Skeletal muscle tissue (tissue), 3 donors: ENCODE measurements at regions not wholly inside any gene's neighbourhood (a gene's known extent, or its start where the extent isn't known, plus 50 kb on each side); places are given as distances from the start of the nearest gene placed in this dataset.
"Not testable (repeated sequence)": the region's sequence is repeated elsewhere in the genome, so short reads cannot be mapped to it uniquely, and the experiment has no call there.

Experiments
- H3K27ac ChIP-seq: one replicate; pipeline ENCODE4 v1.7.0; 2013; ENCODE audit warnings: mild to moderate bottlenecking, low read depth, low read length, inconsistent platforms
- H3K27me3 ChIP-seq, 3 donors: one replicate each; pipeline ENCODE4 v1.7.0; 2013; ENCODE audit warnings: low read length in 3 of 3; ENCODE audit not compliant: control insufficient read depth in 3 of 3, insufficient read depth in 3 of 3
- H3K36me3 ChIP-seq, 3 donors: one replicate each; pipeline ENCODE4 v1.7.0; 2013; ENCODE audit warnings: low read length in 3 of 3; ENCODE audit not compliant: control insufficient read depth in 3 of 3, insufficient read depth in 3 of 3
- H3K4me1 ChIP-seq, 3 donors: one replicate each; pipeline ENCODE4 v1.7.0; 2013; ENCODE audit warnings: low read length in 3 of 3, mild to moderate bottlenecking in 3 of 3; ENCODE audit not compliant: control insufficient read depth in 3 of 3, insufficient read depth in 3 of 3
- H3K4me3 ChIP-seq, 3 donors: one replicate each; pipeline ENCODE4 v1.7.0; 2013; ENCODE audit warnings: low read length in 3 of 3
- H3K9ac ChIP-seq, 3 donors: one replicate each; pipeline ENCODE4 v1.7.0; 2013; ENCODE audit warnings: low read length in 3 of 3, mild to moderate bottlenecking in 3 of 3, moderate library complexity in 2 of 3, low read depth in 1 of 3
- H3K9me3 ChIP-seq, 3 donors: one replicate each; pipeline ENCODE4 v1.7.0; 2013; ENCODE audit warnings: low read length in 3 of 3; ENCODE audit not compliant: control insufficient read depth in 3 of 3
- donor health status: Osteomylitis.

GRCh38 chr2:87515226-87515625, 232.7 kb upstream of the PLGLB2 start:
- H3K36me3 ChIP-seq, H3K27me3 ChIP-seq, H3K27ac ChIP-seq, H3K4me3 ChIP-seq, H3K4me1 ChIP-seq, H3K9ac ChIP-seq, H3K9me3 ChIP-seq: not testable (repeated sequence)

GRCh38 chr2:87515875-87516274, 232.0 kb upstream of the PLGLB2 start:
- not testable (repeated sequence) for H3K27ac ChIP-seq, H3K4me1 ChIP-seq, H3K9ac ChIP-seq, H3K9me3 ChIP-seq, H3K36me3 ChIP-seq, H3K27me3 ChIP-seq, H3K4me3 ChIP-seq

GRCh38 chr2:87516369-87516967, 231.4 kb upstream of the PLGLB2 start:
- H3K9me3 ChIP-seq, result not testable (repeated sequence)

GRCh38 chr2:87517438-87517837, 230.4 kb upstream of the PLGLB2 start:
- not testable (repeated sequence) for H3K27ac ChIP-seq, H3K36me3 ChIP-seq, H3K9ac ChIP-seq, H3K27me3 ChIP-seq, H3K9me3 ChIP-seq, H3K4me3 ChIP-seq, H3K4me1 ChIP-seq

More at GRCh38 chr2:87516369-87516967, 231.4 kb upstream of the PLGLB2 start:
- not testable (repeated sequence) for H3K4me1 ChIP-seq, H3K27me3 ChIP-seq, H3K4me3 ChIP-seq, H3K36me3 ChIP-seq, H3K9ac ChIP-seq, H3K27ac ChIP-seq

GRCh38 chr2:87518066-87518465, 229.8 kb upstream of the PLGLB2 start:
- not testable (repeated sequence) for H3K27ac ChIP-seq, H3K27me3 ChIP-seq, H3K36me3 ChIP-seq, H3K4me3 ChIP-seq, H3K9ac ChIP-seq, H3K9me3 ChIP-seq, H3K4me1 ChIP-seq

GRCh38 chr2:87518547-87518946, 229.3 kb upstream of the PLGLB2 start:
- H3K4me3 ChIP-seq, H3K27me3 ChIP-seq, H3K36me3 ChIP-seq, H3K9me3 ChIP-seq, H3K9ac ChIP-seq, H3K4me1 ChIP-seq, H3K27ac ChIP-seq: not testable (repeated sequence)

GRCh38 chr2:87519158-87520011, 228.5 kb upstream of the PLGLB2 start:
- not testable (repeated sequence) for H3K9ac ChIP-seq, H3K4me1 ChIP-seq, H3K9me3 ChIP-seq, H3K27me3 ChIP-seq, H3K36me3 ChIP-seq, H3K27ac ChIP-seq, H3K4me3 ChIP-seq

- not testable (repeated sequence) for H3K27ac ChIP-seq
These were observed 226.8 kb upstream of the PLGLB2 start for GRCh38 chr2:87521057-87521456.

GRCh38 chr2:87521489-87521888, 226.4 kb upstream of the PLGLB2 start:
- H3K27ac ChIP-seq, H3K9me3 ChIP-seq, H3K4me1 ChIP-seq, H3K27me3 ChIP-seq, H3K4me3 ChIP-seq, H3K9ac ChIP-seq, H3K36me3 ChIP-seq: not testable (repeated sequence)

More at GRCh38 chr2:87521057-87521456, 226.8 kb upstream of the PLGLB2 start:
- H3K9ac ChIP-seq, H3K4me3 ChIP-seq, H3K4me1 ChIP-seq, H3K36me3 ChIP-seq, H3K9me3 ChIP-seq, H3K27me3 ChIP-seq: not testable (repeated sequence)

DNA sequence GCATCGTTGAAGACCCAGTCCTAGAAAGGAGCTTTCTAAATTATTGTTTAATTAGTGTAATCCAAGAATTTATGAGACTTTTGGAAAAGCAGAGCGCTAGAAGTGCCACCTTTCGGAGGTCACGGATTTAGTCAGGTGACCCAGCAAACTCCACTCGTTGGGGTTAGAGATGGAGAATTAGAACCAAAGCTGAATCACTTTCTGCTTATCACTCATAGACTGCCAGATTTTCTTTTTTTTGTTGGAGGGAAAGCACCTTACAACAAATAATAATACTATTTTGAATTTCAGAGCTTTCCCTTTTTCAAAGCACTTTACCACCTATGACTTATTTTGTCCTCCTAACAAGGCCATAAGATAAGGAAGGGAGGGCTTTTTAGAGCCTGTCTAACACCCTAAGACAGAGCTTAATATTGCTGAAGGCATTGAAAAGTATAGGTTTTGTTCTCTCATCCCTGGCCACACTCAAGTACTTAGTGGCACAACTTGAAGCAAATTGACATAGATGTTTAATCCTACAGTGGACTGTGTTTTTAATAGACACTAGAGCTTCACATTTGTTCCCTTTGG, 223.2 kb upstream of the PLGLB2 start:
- H3K9ac ChIP-seq, H3K27me3 ChIP-seq, H3K4me3 ChIP-seq, H3K27ac ChIP-seq, H3K36me3 ChIP-seq, H3K4me1 ChIP-seq, H3K9me3 ChIP-seq: not testable (repeated sequence)
